ENCODE measurements at regions not wholly inside any gene's neighbourhood (a gene's known extent, or its start where the extent isn't known, plus 50 kb on each side); places are given as distances from the start of the nearest gene placed in this dataset.

DNA sequence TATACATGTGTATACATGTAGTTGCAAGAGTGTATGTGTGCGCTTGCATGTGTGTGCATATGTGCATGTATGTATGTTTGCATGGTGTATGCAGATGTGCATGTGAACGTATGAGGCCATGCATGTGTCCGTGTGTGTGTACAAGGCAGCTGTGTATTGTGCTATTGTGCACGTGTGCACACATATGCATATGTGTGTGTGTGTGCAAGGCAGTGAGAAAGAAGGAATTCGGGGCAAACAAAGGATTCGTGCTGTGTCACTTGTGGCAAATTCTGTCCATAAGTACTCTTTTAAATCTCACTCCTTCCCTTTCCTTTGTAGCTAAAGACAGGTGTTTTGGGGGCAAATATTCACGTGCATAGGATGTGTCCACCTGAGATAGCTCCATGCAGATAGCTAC, 227.1 kb downstream of the VRK1 start:
- no peak for DNase-seq
- H3K36me3 ChIP-seq (ENCODE audit: control insufficient read depth, insufficient read depth, low read length): no peaks in the 10 kb centered on the region
- no peaks in the 10 kb centered on the region for H3K27me3 ChIP-seq (replicated peaks; ENCODE audit: control insufficient read depth, insufficient read depth, low read length)
- H3K36me3 Mint-ChIP-seq (ENCODE audit: insufficient read depth, unreplicated experiment): no peaks in the 10 kb centered on the region
- no peaks in the 10 kb centered on the region for H3K9me3 Mint-ChIP-seq (ENCODE audit: unreplicated experiment)
- H3K27ac Mint-ChIP-seq (ENCODE audit: unreplicated experiment): no peak overlapping the region
- no peaks in the 10 kb centered on the region for H3K4me1 Mint-ChIP-seq (ENCODE audit: low read depth, unreplicated experiment)
- H3K4me3 Mint-ChIP-seq (ENCODE audit: unreplicated experiment): no peak overlapping the region
- H3K27me3 Mint-ChIP-seq (ENCODE audit: insufficient read depth, unreplicated experiment): peaks cover 7% of the 10 kb centered on the region
- BruUV-seq (replicated peaks): no TSS peak
- ChIA-PET POLR2A (no interaction called here), CTCF (no interaction called here)
- TF ChIP-seq, protein P1, sequence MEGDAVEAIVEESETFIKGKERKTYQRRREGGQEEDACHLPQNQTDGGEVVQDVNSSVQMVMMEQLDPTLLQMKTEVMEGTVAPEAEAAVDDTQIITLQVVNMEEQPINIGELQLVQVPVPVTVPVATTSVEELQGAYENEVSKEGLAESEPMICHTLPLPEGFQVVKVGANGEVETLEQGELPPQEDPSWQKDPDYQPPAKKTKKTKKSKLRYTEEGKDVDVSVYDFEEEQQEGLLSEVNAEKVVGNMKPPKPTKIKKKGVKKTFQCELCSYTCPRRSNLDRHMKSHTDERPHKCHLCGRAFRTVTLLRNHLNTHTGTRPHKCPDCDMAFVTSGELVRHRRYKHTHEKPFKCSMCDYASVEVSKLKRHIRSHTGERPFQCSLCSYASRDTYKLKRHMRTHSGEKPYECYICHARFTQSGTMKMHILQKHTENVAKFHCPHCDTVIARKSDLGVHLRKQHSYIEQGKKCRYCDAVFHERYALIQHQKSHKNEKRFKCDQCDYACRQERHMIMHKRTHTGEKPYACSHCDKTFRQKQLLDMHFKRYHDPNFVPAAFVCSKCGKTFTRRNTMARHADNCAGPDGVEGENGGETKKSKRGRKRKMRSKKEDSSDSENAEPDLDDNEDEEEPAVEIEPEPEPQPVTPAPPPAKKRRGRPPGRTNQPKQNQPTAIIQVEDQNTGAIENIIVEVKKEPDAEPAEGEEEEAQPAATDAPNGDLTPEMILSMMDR (IDR thresholded peaks at IDR 0.05; ENCODE audit: insufficient read depth in 1 of 2, low read depth in 1 of 2, low read length in 1 of 2, severe bottlenecking in 1 of 2, unreplicated experiment in 1 of 2): no peak
- H3K9me3 ChIP-seq: no peaks in the 10 kb centered on the region
- H3K4me3 ChIP-seq (ENCODE audit: low read depth, low read length): no peak overlapping the region
- no peaks in the 10 kb centered on the region for H3K4me1 ChIP-seq
- intact Hi-C loops (cut with micrococcal nuclease; ENCODE audit: unreplicated experiment): no loop called here

DNA sequence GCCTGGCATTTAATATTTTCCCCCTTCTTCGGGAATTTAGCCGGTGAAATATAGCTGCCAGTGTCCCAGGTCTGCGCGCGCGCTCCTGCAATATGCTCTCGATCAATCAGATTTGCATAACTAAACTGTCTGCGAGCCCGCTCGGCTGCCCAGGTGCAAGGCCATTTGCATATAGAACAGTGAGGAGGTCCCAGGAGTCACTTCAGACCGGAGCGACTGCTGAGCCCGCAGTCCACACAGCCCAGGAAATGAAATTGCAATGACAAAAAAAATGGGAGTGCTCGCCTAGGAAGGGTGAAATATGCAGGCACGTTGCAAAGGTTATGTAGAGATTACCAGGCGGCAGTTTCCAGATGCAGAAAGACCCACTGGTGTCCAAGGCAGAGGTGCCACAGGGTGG, 228.5 kb downstream of the VRK1 start:
- Histone ChIP-seq H3K27me3 (replicated peaks; ENCODE audit: control insufficient read depth, insufficient read depth, low read length) (no peaks in the 10 kb centered on the region), H3K4me1 (no peaks in the 10 kb centered on the region), H3K36me3 (ENCODE audit: control insufficient read depth, insufficient read depth, low read length) (no peaks in the 10 kb centered on the region), H3K9me3 (no peaks in the 10 kb centered on the region), H3K4me3 (ENCODE audit: low read depth, low read length) (no peak overlapping the region)
- ChIA-PET CTCF (no interaction called here), POLR2A (no interaction called here)
- BruUV-seq (replicated peaks): no TSS peak
- no peaks in the 10 kb centered on the region for H3K4me1 Mint-ChIP-seq (ENCODE audit: low read depth, unreplicated experiment)
- no peak overlapping the region for H3K27ac Mint-ChIP-seq (ENCODE audit: unreplicated experiment)
- DNase-seq: no peak
- H3K4me3 Mint-ChIP-seq (ENCODE audit: unreplicated experiment): no peak overlapping the region
- TF ChIP-seq, protein P1 (IDR thresholded peaks at IDR 0.05; ENCODE audit: insufficient read depth in 1 of 2, low read depth in 1 of 2, low read length in 1 of 2, severe bottlenecking in 1 of 2, unreplicated experiment in 1 of 2): no peak
- H3K9me3 Mint-ChIP-seq (ENCODE audit: unreplicated experiment): no peaks in the 10 kb centered on the region
- intact Hi-C loops (cut with micrococcal nuclease; ENCODE audit: unreplicated experiment): no loop called here
- H3K27me3 Mint-ChIP-seq (ENCODE audit: insufficient read depth, unreplicated experiment): peaks cover 4% of the 10 kb centered on the region
- H3K36me3 Mint-ChIP-seq (ENCODE audit: insufficient read depth, unreplicated experiment): no peaks in the 10 kb centered on the region

DNA sequence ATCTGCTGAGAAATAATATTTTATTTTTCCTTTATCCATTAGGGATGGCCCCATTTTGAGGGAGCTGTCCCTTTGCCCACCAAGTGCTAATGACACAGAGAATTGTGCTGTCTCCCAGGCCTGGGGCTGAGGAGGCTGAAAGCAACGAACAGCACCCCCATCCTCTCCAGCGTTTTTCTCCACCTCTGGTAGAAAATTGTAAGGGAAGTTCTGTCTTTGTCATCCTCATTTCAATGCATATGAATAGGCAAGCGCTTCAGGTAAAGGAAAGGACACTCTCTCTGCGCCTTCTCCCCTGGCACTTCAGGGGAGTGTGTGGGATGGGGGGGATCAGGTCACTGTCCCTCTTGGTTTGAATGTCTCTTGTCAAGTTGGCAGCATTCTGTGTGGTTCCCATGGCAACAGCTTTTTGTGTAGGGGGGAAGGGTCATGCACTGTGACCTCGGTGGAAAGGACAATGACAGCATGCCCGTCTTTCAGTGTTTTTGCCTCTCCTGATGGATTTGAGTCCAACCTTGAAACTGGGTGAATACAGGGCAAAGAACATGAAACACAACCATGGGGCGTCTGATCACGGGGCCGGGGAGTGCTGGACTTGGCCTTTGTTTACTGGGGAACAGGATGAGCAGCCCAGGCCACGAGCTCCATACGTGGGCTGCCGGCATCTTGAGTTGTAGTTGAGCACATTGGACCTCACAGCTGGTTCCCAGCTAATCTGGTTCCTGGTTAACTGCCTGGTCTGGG, 230.2 kb downstream of the VRK1 start:
- ChIA-PET CTCF (no interaction called here), POLR2A (no interaction called here)
- no TSS peak for BruUV-seq (replicated peaks)
- Mint-ChIP-seq H3K4me1 (ENCODE audit: low read depth, unreplicated experiment) (no peaks in the 10 kb centered on the region), H3K4me3 (ENCODE audit: unreplicated experiment) (no peak overlapping the region), H3K9me3 (ENCODE audit: unreplicated experiment) (peaks cover 10% of the 10 kb centered on the region), H3K36me3 (ENCODE audit: insufficient read depth, unreplicated experiment) (no peaks in the 10 kb centered on the region), H3K27ac (ENCODE audit: unreplicated experiment) (no peak overlapping the region), H3K27me3 (ENCODE audit: insufficient read depth, unreplicated experiment) (peaks cover 4% of the 10 kb centered on the region)
- no peaks in the 10 kb centered on the region for H3K36me3 ChIP-seq (ENCODE audit: control insufficient read depth, insufficient read depth, low read length)
- intact Hi-C loops (cut with micrococcal nuclease; ENCODE audit: unreplicated experiment): no loop called here
- H3K27me3 ChIP-seq (replicated peaks; ENCODE audit: control insufficient read depth, insufficient read depth, low read length): no peaks in the 10 kb centered on the region
- H3K4me1 ChIP-seq: no peaks in the 10 kb centered on the region
- DNase-seq: no peak
- no peaks in the 10 kb centered on the region for H3K9me3 ChIP-seq
- no peak overlapping the region for H3K4me3 ChIP-seq (ENCODE audit: low read depth, low read length)
- TF ChIP-seq, protein P1 (IDR thresholded peaks at IDR 0.05; ENCODE audit: insufficient read depth in 1 of 2, low read depth in 1 of 2, low read length in 1 of 2, severe bottlenecking in 1 of 2, unreplicated experiment in 1 of 2): no peak

Measured in Caco-2 (cell line).